HepG2 (cell line): ENCODE measurements at regions not wholly inside any gene's neighbourhood (a gene's known extent, or its start where the extent isn't known, plus 50 kb on each side); places are given as distances from the start of the nearest gene placed in this dataset.

ENCODE experiments used
- ATAC-seq: fragments of 200-7000 bp; cut with Tn5 transposase; 3 replicates; pipeline ENCODE4 v1.9.1; 2020; ENCODE audit warnings: mild to moderate bottlenecking, moderate library complexity
- BruUV-seq: library from RNA; stranded (reverse); fragments of 400-500 nt; replicated peaks from 2 replicates; lab custom pipeline; 2021; lab: Mats Ljungman, UMichigan
- CTCF ChIA-PET: fragments of 300-600 bp; formaldehyde crosslinking; extraction: SDS; loops from one replicate; lab custom pipeline; 2021; ENCODE audit warnings: low total read pairs, inconsistent platforms, low intra/inter-chr PET ratio; lab: Yijun Ruan, JAX
- POLR2A ChIA-PET: fragments of 350-600 bp; sonication (Branson Sonifier 250); formaldehyde crosslinking; loops from one replicate; lab custom pipeline; 2020; ENCODE audit warnings: antibody characterized with exemption, inconsistent platforms; lab: Yijun Ruan, JAX
- DNase-seq: peaks from one replicate; pipeline ENCODE4 v3.0.0-alpha.2; 2015; ENCODE audit warnings: low spot score
- FAIRE-seq: peaks from 3 replicates; lab custom pipeline; 2011; peaks lifted over from hg19 to GRCh38; lab: Jason Lieb, UNC
- H2AFZ ChIP-seq: one replicate; pipeline ENCODE4 v1.6.1; 2011; ENCODE audit warnings: low read length, inconsistent platforms
- H3K27ac ChIP-seq: fragments of 300-600 bp; 3 replicates; pipeline ENCODE4 v1.8.0; 2011; ENCODE audit warnings: mixed run types, mild to moderate bottlenecking, mixed read lengths, low read length, inconsistent platforms; ENCODE audit not compliant: insufficient read depth; ENCODE audit errors: extremely low read length
- H3K27me3 ChIP-seq, 2 experiments: fragments of 200-600 bp in 1 of 2; 2 replicates in 1 of 2; 3 replicates in 1 of 2; pipeline versions ENCODE4 v1.6.0 to v1.8.0; 2011; ENCODE audit warnings: low read length in 2 of 2, mild to moderate bottlenecking in 2 of 2, moderate library complexity in 2 of 2, inconsistent platforms in 1 of 2; ENCODE audit not compliant: insufficient read depth in 2 of 2, control insufficient read depth in 1 of 2
- H3K36me3 ChIP-seq, 2 experiments: fragments of 200-600 bp in 1 of 2; replicated peaks in 1 of 2; 2 replicates in 1 of 2; 3 replicates in 1 of 2; pipeline versions ENCODE4 v1.5.1 to v1.8.0; 2011; ENCODE audit warnings: low read length in 2 of 2, inconsistent platforms in 1 of 2; ENCODE audit not compliant: insufficient read depth in 2 of 2, control insufficient read depth in 1 of 2
- H3K4me1 ChIP-seq: 2 replicates; pipeline ENCODE4 v1.5.1; 2012; ENCODE audit warnings: low read length, inconsistent platforms; ENCODE audit not compliant: insufficient read depth
- H3K4me2 ChIP-seq: 2 replicates; pipeline ENCODE4 v1.6.0; 2011; ENCODE audit warnings: low read depth, low read length, inconsistent platforms
- H3K4me3 ChIP-seq, 3 experiments: fragments of 200-600 bp in 1 of 3; sonication (generic), shearing (Covaris generic) in 1 of 3; replicated peaks in 1 of 3; 2 replicates each; pipeline ENCODE4 v1.5.1; 2011 to 2016; ENCODE audit warnings: low read length in 3 of 3, inconsistent platforms in 2 of 3, low read depth in 2 of 3, mild to moderate bottlenecking in 2 of 3, control low read depth in 1 of 3, mixed read lengths in 1 of 3; ENCODE audit not compliant: insufficient read depth in 1 of 3
- H3K79me2 ChIP-seq: one replicate; pipeline ENCODE4 v1.6.1; 2011; ENCODE audit warnings: low read length, inconsistent platforms; ENCODE audit not compliant: insufficient read depth
- H3K9ac ChIP-seq: 2 replicates; pipeline ENCODE4 v1.6.0; 2011; ENCODE audit warnings: mild to moderate bottlenecking, low read depth, low read length, inconsistent platforms; ENCODE audit not compliant: insufficient read depth
- H3K9me3 ChIP-seq: 2 replicates; pipeline ENCODE4 v1.5.1; 2012; ENCODE audit warnings: mild to moderate bottlenecking, low read length
- H4K20me1 ChIP-seq: 2 replicates; pipeline ENCODE4 v1.6.0; 2011; ENCODE audit warnings: inconsistent platforms, mild to moderate bottlenecking, low read length, moderate library complexity; ENCODE audit not compliant: insufficient read depth
- ARNTL ChIP-seq: sonication (generic); formaldehyde crosslinking; IDR thresholded peaks from 2 replicates; pipeline ENCODE4 v1.4.0; 2020; ENCODE audit warnings: mild to moderate bottlenecking, missing genetic modification reagents
- BHLHE40 ChIP-seq: IDR thresholded peaks from 2 replicates; pipeline ENCODE4 v1.6.1; 2011; ENCODE audit warnings: low read length, improper control_type of control experiment
- CAMTA2 ChIP-seq: sonication (generic); formaldehyde crosslinking; IDR thresholded peaks from 2 replicates; pipeline ENCODE4 v1.4.0; 2020; ENCODE audit warnings: mild to moderate bottlenecking, missing genetic modification reagents, borderline replicate concordance
- FLYWCH1 ChIP-seq: sonication (generic); formaldehyde crosslinking; IDR thresholded peaks from 2 replicates; pipeline ENCODE4 v1.8.1; 2023; ENCODE audit warnings: mild to moderate bottlenecking, missing genetic modification reagents
- HNRNPK ChIP-seq: fragments of 200-400 bp; formaldehyde crosslinking; IDR thresholded peaks from 2 replicates; pipeline ENCODE4 v1.6.1; 2018; ENCODE audit warnings: low read length, low read depth, moderate library complexity, mild to moderate bottlenecking; ENCODE audit not compliant: poor library complexity, severe bottlenecking
- HNRNPLL ChIP-seq: fragments of 200-400 bp; formaldehyde crosslinking; IDR thresholded peaks from 2 replicates; pipeline ENCODE4 v1.6.1; 2017; ENCODE audit warnings: mild to moderate bottlenecking, low read depth, low read length; ENCODE audit not compliant: poor library complexity, severe bottlenecking
- KLF11 ChIP-seq: IDR thresholded peaks from 2 replicates; pipeline ENCODE4 v1.6.1; 2016; ENCODE audit warnings: missing compliant biosample characterization
- NFE2 ChIP-seq: sonication (generic); formaldehyde crosslinking; IDR thresholded peaks from 2 replicates; pipeline ENCODE4 v1.4.0; 2020; ENCODE audit warnings: missing genetic modification reagents
- NONO ChIP-seq, 2 experiments: fragments of 450-650 bp in 1 of 2; sonication (generic) in 1 of 2; formaldehyde crosslinking in 1 of 2; IDR thresholded peaks in 1 of 2; conservative IDR thresholded peaks in 1 of 2; 2 replicates each; pipeline versions ENCODE4 v1.6.1 to v1.8.0; 2017 to 2022; ENCODE audit warnings: mild to moderate bottlenecking in 1 of 2, missing genetic modification reagents in 1 of 2, moderate library complexity in 1 of 2
- TP53 ChIP-seq: sonication (generic); formaldehyde crosslinking; conservative IDR thresholded peaks from 2 replicates; pipeline ENCODE4 v1.4.0; 2020; ENCODE audit warnings: missing genetic modification reagents
- ZNF768 ChIP-seq: sonication (generic); formaldehyde crosslinking; IDR thresholded peaks from 2 replicates; pipeline ENCODE4 v1.4.0; 2020; ENCODE audit warnings: missing genetic modification reagents
- WGBS: methylation state at CpG from one replicate; pipeline ENCODE4 v1.1.6; 2017; ENCODE audit warnings: low lambda C conversion rate; 5-methylcytosine and 5-hydroxymethylcytosine counted together
- in situ Hi-C: cut with HindIII; loops from 2 replicates; pipeline ENCODE4 v1.10.0; 2017; ENCODE audit warnings: low pct_unique_long_range_greater_than_20kb; ENCODE audit not compliant: extremely low pct_ligation_motif_present
- intact Hi-C: fragments of 100-400 bp; cut with micrococcal nuclease; formaldehyde crosslinking; loops from one replicate; pipeline ENCODE4 v1.10.0; 2022; ENCODE audit not compliant: unreplicated experiment
- TF ChIP-seq, protein P1 (sequence below): sonication (generic); formaldehyde crosslinking; IDR thresholded peaks from 2 replicates; pipeline ENCODE4 v1.8.0; 2022; ENCODE audit warnings: missing genetic modification reagents, low read depth, mild to moderate bottlenecking, borderline replicate concordance
- TF ChIP-seq, protein P2 (sequence below): sonication (generic); formaldehyde crosslinking; IDR thresholded peaks from 2 replicates; pipeline ENCODE4 v1.9.0; 2021; ENCODE audit warnings: mild to moderate bottlenecking, missing genetic modification reagents
- TF ChIP-seq, protein P3 (sequence below): sonication (generic); formaldehyde crosslinking; IDR thresholded peaks from 2 replicates; pipeline ENCODE4 v1.8.1; 2023; ENCODE audit warnings: mild to moderate bottlenecking, missing genetic modification reagents, borderline replicate concordance

DNA sequence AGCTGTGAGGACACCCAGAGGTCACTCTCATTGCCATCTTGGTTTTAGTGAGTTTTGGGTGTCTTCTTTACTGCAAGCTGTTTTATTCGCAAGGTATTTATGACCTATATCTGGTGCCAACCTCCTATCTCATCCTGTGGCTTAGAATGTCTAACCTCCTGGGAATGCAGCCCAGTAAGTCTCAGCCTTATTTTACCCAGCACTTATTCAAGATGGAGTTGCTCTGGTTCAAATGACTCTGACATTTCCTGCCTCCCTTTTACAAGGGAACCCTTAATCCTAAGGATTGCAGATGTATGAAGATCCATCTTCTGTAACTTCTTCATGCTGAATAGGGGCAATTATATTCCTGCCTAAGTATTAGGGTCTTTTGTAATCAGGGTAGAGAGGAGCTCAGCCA is 708.0 kb downstream of the TMEM182 start:
- BruUV-seq, result no TSS peak
- Histone ChIP-seq H3K79me2 (no peaks in the 10 kb centered on the region), H3K9me3 (peaks cover 16% of the 10 kb centered on the region), H3K4me1 (no peaks in the 10 kb centered on the region), H4K20me1 (no peaks in the 10 kb centered on the region), H3K27ac (no peak overlapping the region), H2AFZ (no peak overlapping the region), H3K36me3 (no peaks in the 10 kb centered on the region), H3K9ac (no peak overlapping the region), H3K27me3 (no peaks in the 10 kb centered on the region; a peak in 1 of 5 replicates), H3K4me2 (no peak overlapping the region), H3K4me3 (no peak overlapping the region)
- no peak for ATAC-seq
- TF ChIP-seq TP53 (CRISPR knock-in tag) (no peak), BHLHE40 (no peak), HNRNPLL (no peak), CAMTA2 (CRISPR knock-in tag) (no peak), ZNF768 (CRISPR knock-in tag) (no peak), KLF11 (no peak), ARNTL (no peak), FLYWCH1 (no peak)
- TF ChIP-seq, protein P1, sequence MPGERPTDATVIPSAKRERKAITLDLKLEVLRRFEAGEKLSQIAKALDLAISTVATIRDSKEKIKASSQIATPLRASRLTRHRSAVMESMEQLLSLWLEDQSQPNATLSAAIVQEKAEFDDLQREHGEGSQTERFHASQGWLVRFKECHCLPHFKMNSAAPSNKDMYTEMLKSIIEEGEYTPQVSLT, result no peak
- no peak for DNase-seq
- in situ Hi-C loops (no loop called here), intact Hi-C loops (no loop called here)
- CTCF ChIA-PET, result no interaction called here
- WGBS, result 88% methylated on average over 1 of the region's 1 CpG
- POLR2A ChIA-PET, result no interaction called here
- FAIRE-seq, result no peak

DNA sequence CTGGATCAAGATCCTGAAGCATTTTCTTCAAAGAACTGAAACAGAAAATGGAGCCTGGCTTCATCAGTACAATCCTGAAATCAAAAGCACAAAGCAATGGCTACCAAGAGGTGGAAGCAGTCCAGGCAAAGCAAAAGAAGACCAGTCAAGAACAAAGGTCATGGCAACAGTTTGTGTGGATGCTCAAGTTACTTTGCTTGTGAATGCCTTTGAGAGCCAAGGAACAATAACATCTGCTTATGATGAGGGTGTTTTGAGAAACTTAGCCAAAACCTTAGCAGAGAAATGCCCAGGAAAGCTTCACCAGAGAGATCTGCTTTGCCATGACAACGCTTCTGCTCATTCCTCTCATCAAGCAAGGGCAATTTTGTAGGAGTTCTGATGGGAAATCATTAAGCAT is 723.1 kb downstream of the TMEM182 start:
- Histone ChIP-seq H3K9ac (no peak overlapping the region), H3K4me2 (no peak overlapping the region), H3K4me3 (no peak overlapping the region), H3K27ac (no peak overlapping the region), H3K79me2 (no peaks in the 10 kb centered on the region), H2AFZ (no peak overlapping the region), H3K36me3 (no peaks in the 10 kb centered on the region), H3K9me3 (peaks cover 51% of the 10 kb centered on the region), H3K4me1 (no peaks in the 10 kb centered on the region), H3K27me3 (no peaks in the 10 kb centered on the region), H4K20me1 (no peaks in the 10 kb centered on the region)
- FAIRE-seq, result no peak
- CTCF ChIA-PET, result no interaction called here
- BruUV-seq, result no TSS peak
- no peak for ATAC-seq
- no peak for DNase-seq
- intact Hi-C loops (no loop called here), in situ Hi-C loops (no loop called here)
- POLR2A ChIA-PET, result no interaction called here
- WGBS, result 0% methylated on average over 1 of the region's 1 CpG
- no peak for TF ChIP-seq NONO (IDR thresholded peaks at IDR 0.05)
- TF ChIP-seq NONO (CRISPR knock-in tag; conservative IDR thresholded peaks at IDR 0.05), result no peak
- TF ChIP-seq HNRNPK, result no peak
- TF ChIP-seq, protein P2, sequence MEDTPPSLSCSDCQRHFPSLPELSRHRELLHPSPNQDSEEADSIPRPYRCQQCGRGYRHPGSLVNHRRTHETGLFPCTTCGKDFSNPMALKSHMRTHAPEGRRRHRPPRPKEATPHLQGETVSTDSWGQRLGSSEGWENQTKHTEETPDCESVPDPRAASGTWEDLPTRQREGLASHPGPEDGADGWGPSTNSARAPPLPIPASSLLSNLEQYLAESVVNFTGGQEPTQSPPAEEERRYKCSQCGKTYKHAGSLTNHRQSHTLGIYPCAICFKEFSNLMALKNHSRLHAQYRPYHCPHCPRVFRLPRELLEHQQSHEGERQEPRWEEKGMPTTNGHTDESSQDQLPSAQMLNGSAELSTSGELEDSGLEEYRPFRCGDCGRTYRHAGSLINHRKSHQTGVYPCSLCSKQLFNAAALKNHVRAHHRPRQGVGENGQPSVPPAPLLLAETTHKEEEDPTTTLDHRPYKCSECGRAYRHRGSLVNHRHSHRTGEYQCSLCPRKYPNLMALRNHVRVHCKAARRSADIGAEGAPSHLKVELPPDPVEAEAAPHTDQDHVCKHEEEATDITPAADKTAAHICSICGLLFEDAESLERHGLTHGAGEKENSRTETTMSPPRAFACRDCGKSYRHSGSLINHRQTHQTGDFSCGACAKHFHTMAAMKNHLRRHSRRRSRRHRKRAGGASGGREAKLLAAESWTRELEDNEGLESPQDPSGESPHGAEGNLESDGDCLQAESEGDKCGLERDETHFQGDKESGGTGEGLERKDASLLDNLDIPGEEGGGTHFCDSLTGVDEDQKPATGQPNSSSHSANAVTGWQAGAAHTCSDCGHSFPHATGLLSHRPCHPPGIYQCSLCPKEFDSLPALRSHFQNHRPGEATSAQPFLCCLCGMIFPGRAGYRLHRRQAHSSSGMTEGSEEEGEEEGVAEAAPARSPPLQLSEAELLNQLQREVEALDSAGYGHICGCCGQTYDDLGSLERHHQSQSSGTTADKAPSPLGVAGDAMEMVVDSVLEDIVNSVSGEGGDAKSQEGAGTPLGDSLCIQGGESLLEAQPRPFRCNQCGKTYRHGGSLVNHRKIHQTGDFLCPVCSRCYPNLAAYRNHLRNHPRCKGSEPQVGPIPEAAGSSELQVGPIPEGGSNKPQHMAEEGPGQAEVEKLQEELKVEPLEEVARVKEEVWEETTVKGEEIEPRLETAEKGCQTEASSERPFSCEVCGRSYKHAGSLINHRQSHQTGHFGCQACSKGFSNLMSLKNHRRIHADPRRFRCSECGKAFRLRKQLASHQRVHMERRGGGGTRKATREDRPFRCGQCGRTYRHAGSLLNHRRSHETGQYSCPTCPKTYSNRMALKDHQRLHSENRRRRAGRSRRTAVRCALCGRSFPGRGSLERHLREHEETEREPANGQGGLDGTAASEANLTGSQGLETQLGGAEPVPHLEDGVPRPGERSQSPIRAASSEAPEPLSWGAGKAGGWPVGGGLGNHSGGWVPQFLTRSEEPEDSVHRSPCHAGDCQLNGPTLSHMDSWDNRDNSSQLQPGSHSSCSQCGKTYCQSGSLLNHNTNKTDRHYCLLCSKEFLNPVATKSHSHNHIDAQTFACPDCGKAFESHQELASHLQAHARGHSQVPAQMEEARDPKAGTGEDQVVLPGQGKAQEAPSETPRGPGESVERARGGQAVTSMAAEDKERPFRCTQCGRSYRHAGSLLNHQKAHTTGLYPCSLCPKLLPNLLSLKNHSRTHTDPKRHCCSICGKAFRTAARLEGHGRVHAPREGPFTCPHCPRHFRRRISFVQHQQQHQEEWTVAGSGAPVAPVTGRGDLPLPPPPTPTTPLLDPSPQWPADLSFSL (CRISPR knock-in tag), result no peak
- no peak for TF ChIP-seq NFE2
- TF ChIP-seq, protein P3, sequence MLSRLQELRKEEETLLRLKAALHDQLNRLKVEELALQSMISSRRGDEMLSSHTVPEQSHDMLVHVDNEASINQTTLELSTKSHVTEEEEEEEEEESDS (CRISPR knock-in tag), result no peak
